GM13977 (cell line): ENCODE measurements at regions not wholly inside any gene's neighbourhood (a gene's known extent, or its start where the extent isn't known, plus 50 kb on each side); places are given as distances from the start of the nearest gene placed in this dataset.

Experiments used
- DNase-seq: peaks from one replicate; pipeline ENCODE4 v3.0.0; 2012; ENCODE audit warnings: low spot score
- in situ Hi-C: fragments of 300-500 bp; cut with MboI; formaldehyde crosslinking; loops from one replicate; pipeline ENCODE4 v1.12.0; 2022; ENCODE audit warnings: low sequenced_read_pairs, low pct_unique_long_range_greater_than_20kb, mixed read lengths, inconsistent platforms; ENCODE audit not compliant: unreplicated experiment
- TF ChIP-seq, protein P1 (sequence below): IDR thresholded peaks from 2 replicates; pipeline ENCODE4 v1.5.1; 2012; ENCODE audit warnings: mild to moderate bottlenecking, control low read depth; ENCODE audit not compliant: insufficient read depth; ENCODE audit errors: extremely low read depth, missing control alignments

DNA sequence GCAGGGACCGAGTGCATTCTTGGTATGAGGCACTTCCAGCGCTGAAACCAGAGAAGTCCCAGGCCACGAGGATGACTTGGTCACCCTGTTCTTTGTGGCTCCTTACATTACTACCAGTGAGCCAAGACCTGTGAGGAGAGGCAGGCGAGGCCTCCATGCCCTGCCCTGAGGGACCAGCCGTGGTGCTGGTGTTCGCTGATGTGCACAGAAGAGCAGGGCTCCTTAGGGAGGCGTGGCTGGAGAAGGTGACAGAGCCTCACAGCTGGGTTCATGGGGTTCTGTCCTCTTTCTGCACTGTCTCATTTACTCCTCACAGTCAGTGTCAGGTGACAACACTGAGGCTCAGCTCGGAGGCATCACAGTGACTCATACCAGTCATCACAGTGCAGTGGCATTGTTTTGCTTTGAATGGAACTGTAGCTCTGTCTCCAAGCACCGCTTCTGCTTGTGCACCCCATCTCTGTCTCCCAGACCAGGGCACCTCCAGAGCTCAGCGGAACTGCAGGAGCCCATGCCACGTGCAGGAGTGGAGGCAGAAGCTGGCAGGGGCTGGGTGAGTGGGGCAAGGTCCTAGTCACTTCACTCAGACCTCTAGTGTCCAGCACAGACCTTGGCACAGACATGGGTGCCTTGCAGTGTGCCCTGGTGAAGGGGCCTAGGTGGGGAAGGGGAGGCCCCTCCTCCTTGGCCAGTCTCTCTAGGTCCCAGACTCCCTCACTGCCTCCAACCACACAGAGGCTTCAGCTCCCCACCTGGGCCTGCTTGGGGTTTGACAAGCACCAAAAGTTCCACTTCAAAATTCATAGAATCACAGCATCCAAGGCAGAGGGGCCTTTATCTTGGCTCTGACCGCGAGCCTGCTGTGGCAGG is 310.9 kb downstream of the MATN1 start:
- TF ChIP-seq, protein P1, sequence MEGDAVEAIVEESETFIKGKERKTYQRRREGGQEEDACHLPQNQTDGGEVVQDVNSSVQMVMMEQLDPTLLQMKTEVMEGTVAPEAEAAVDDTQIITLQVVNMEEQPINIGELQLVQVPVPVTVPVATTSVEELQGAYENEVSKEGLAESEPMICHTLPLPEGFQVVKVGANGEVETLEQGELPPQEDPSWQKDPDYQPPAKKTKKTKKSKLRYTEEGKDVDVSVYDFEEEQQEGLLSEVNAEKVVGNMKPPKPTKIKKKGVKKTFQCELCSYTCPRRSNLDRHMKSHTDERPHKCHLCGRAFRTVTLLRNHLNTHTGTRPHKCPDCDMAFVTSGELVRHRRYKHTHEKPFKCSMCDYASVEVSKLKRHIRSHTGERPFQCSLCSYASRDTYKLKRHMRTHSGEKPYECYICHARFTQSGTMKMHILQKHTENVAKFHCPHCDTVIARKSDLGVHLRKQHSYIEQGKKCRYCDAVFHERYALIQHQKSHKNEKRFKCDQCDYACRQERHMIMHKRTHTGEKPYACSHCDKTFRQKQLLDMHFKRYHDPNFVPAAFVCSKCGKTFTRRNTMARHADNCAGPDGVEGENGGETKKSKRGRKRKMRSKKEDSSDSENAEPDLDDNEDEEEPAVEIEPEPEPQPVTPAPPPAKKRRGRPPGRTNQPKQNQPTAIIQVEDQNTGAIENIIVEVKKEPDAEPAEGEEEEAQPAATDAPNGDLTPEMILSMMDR = no peak
- in situ Hi-C loops = no loop called here
- no peak for DNase-seq

DNA sequence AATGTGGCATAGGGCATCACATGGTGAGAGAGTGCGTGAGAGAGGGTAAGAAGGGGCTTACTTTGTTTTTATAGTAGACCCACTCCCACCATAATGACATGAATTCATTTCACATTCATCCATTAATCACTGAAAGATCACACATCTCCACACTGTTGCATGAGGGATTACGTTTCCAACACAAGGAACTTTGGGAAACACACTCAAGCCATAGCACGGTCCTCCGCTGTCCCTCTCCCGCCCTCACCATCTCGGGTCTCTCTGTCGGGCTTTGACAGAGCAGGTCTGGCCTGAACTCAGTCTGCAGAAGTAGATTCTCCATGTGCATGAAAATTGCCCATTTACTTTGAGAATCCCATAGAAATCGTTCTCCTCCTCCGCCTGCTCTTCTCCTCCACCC is 312.2 kb downstream of the MATN1 start:
- no peak for DNase-seq
- in situ Hi-C loops = no loop called here
- TF ChIP-seq, protein P1 = no peak

DNA sequence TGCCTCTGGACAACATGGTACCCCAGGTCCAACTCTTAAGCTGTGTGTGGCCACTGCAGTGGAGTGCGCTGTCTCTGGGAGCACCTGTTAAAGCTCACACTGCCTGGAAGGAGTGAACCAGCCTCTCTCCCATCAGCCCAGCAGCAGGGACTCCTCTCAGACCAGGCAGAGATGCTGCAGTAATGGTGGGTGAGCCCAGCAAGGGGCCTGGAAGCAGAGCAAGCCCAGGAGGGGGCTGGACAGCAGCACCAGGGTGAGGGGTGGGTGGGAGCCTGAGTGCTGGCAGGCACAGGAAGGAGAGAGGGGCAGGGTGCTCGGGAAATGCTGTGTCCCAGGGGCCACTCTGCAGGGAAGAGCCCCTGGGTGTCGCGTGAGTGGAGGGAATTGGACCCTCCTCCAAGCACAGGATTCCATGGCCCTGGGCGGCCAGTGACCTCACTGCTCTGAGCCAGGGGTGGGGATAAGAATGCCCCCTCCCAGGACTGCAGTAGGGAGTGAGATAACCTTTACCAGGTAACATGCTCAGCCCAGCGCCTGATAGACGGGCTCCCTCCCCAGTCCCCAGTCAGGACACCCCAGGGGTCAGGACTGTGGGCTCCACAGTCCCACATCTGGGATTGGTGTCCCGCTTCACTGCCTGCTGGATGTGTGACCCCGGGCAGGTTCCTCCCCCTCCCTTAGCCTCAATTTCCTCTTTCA is 313.1 kb downstream of the MATN1 start:
- in situ Hi-C loops = no loop called here
- TF ChIP-seq, protein P1 = no peak
- no peak for DNase-seq

DNA sequence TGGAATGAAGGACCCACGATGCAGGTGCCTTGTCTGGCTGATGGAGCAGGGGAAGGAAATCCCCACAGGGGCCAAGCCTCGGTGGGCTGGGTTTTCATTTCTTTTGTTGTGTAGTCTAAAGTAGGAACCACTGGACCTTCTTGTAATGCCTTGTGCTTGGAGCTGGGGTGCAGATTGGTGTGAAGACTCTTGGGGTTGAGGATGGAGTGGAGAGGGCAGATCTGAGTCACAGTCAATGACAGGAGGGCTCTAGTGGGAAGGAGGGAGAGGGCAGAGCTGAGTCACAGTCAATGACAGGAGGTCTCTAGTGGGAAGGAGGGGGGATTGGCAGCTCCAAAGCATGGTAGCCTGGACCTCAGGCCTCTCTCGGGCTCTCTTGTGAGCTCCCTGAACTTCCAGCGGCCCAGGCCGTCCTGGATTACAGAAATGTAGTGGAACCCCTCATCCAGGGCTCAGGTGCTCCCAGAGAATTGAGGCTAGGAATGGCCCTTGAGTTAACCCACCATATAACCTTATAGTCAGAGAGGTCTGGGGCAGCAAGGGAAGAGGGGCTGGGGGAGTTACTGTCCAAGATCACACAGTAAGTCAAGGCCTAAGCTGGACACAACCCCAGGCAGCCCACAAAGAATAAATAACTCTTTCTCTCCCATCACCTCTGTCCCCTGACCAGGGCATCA is 313.8 kb downstream of the MATN1 start:
- in situ Hi-C loops = loop anchor here (5.0 kb wide), 1 partner anchor 1017 kb away; no protein-coding TSS in a partner anchor
- TF ChIP-seq, protein P1 = no peak

DNA sequence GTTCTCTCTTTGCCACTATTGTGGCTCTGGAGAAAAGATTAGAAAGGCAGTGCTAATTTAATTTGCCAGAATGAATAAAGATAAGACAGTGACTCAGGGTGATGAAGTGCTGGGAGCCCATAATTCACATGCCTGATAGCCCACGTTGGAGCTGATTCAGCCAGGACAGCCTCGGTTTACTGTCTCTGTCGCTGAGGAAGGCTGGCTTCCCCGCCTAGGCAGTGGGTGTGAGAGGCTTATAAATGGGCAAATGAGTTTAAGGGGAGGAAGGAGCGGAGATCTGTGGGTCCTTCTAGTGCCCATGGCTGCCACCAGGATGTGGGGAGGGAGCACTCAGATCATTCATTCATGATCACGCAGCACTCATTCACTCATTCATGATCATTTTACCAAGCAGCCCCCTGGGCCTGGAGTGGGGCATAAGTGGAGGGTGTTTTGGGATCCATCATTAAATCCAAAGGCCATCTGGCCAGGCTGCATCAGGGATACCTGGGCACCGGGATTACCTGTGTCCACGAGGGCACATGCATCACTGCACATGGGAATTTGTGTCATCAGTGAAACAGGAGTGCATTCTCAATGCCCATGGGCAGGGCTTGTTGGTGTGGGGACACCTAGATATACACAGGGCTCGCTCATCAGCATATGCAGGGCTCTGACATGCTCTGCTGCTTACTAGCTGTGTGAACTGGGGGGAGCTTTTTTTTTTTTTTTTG is 315.4 kb downstream of the MATN1 start:
- TF ChIP-seq, protein P1 = no peak
- DNase-seq = no peak
- in situ Hi-C loops = loop anchor here (5.0 kb wide), 1 partner anchor 1016 kb away; no protein-coding TSS in a partner anchor

More for the DNA sequence above, 313.8 kb downstream of the MATN1 start:
- no peak for DNase-seq
